Body of pancreas (tissue), 4 donors: ENCODE measurements at regions not wholly inside any gene's neighbourhood (a gene's known extent, or its start where the extent isn't known, plus 50 kb on each side); places are given as distances from the start of the nearest gene placed in this dataset.
"Not testable (repeated sequence)": the region's sequence is repeated elsewhere in the genome, so short reads cannot be mapped to it uniquely, and the experiment has no call there.

Experiments used
- ATAC-seq: fragments of 150-250 bp; one replicate; pipeline ENCODE4 v1.9.1; 2016
- DNase-seq, 4 donors: peaks; one replicate each; pipeline ENCODE4 v3.0.0-alpha.2; 2019
- H3K27ac ChIP-seq, 4 donors: fragments of 200-600 bp; sonication (generic); 1 replicate in 3 of 4; 2 replicates in 1 of 4; pipeline versions ENCODE4 v1.5.1 to v1.6.1; 2016 to 2019; ENCODE audit warnings: mild to moderate bottlenecking in 1 of 4, mixed read lengths in 1 of 4, moderate library complexity in 1 of 4
- H3K27me3 ChIP-seq, 2 donors: fragments of 200-600 bp; sonication (generic); one replicate each; pipeline ENCODE4 v1.6.0; 2016; ENCODE audit warnings: mild to moderate bottlenecking in 1 of 2
- H3K36me3 ChIP-seq, 2 donors: fragments of 200-600 bp; sonication (generic); replicated peaks in 1 of 2; 2 replicates each; pipeline ENCODE4 v1.5.1; 2016; ENCODE audit warnings: low read depth in 2 of 2; ENCODE audit not compliant: insufficient read depth in 1 of 2
- H3K4me1 ChIP-seq: fragments of 200-600 bp; sonication (generic); one replicate; pipeline ENCODE4 v1.6.0; 2016
- H3K4me3 ChIP-seq, 2 donors: fragments of 200-600 bp; sonication (generic); 1 replicate in 1 of 2; 2 replicates in 1 of 2; pipeline ENCODE4 v1.5.1; 2016 to 2019
- H3K9me3 ChIP-seq, 3 donors: fragments of 200-600 bp; sonication (generic); 1 replicate in 2 of 3; 2 replicates in 1 of 3; pipeline ENCODE4 v1.5.1; 2016
- CTCF ChIP-seq, 7 experiments: fragments of 450-650 bp in 4 of 7; fragments of 200-600 bp in 3 of 7; sonication (generic) in 3 of 7; IDR thresholded peaks; one replicate each; pipeline ENCODE4 v1.5.1; 2016 to 2019; ENCODE audit warnings: antibody characterized with exemption in 7 of 7
- POLR2A ChIP-seq, 3 donors: fragments of 450-650 bp; IDR thresholded peaks; one replicate each; pipeline ENCODE4 v1.6.1; 2016; ENCODE audit warnings: antibody characterized with exemption in 3 of 3, mild to moderate bottlenecking in 2 of 3
- WGBS, 2 donors: methylation state at CpG; one replicate each; pipeline ENCODE4 v1.1.5; 2017; 5-methylcytosine and 5-hydroxymethylcytosine counted together
- intact Hi-C: fragments of 100-400 bp; cut with DNase I; formaldehyde crosslinking; loops from one replicate; pipeline ENCODE4 v1.15.1; 2023

GRCh38 chr15:22243440-22244130 is 163.3 kb downstream of the OR4M2 start:
- H3K27ac ChIP-seq = no peak overlapping the region
- no peak for ATAC-seq
- H3K36me3 ChIP-seq = no peaks in the 10 kb centered on the region
- H3K27me3 ChIP-seq = no peaks in the 10 kb centered on the region
- 65% methylated on average over 8 of the region's 8 CpGs for whole genome bisulfite sequencing, 2 donors
- H3K9me3 ChIP-seq = no peaks in the 10 kb centered on the region
- H3K4me1 ChIP-seq = no peaks in the 10 kb centered on the region
- TF ChIP-seq POLR2A (IDR thresholded peaks at IDR 0.05) (no peak), CTCF (IDR thresholded peaks at IDR 0.05) (no peak)
- intact Hi-C loops = no loop called here
- no peak overlapping the region for H3K4me3 ChIP-seq
- no peak for DNase-seq

GRCh38 chr15:22249511-22249910 is 169.2 kb downstream of the OR4M2 start:
- H3K36me3 ChIP-seq, H3K9me3 ChIP-seq, DNase-seq, ATAC-seq, H3K4me1 ChIP-seq, H3K27me3 ChIP-seq, H3K27ac ChIP-seq, H3K4me3 ChIP-seq, intact Hi-C loops: not testable (repeated sequence)
- WGBS, 2 donors = 85 to 88% methylated on average over 6 to 7 of the region's 7 CpGs

GRCh38 chr15:22250501-22251290 is 170.4 kb downstream of the OR4M2 start:
- H3K36me3 ChIP-seq, H3K27me3 ChIP-seq, H3K9me3 ChIP-seq, H3K4me1 ChIP-seq, intact Hi-C loops, DNase-seq, H3K27ac ChIP-seq, ATAC-seq, H3K4me3 ChIP-seq: not testable (repeated sequence)
- 52 to 59% methylated on average over 4 to 18 of the region's 18 CpGs for WGBS, 2 donors

GRCh38 chr15:22251422-22251821 is 171.1 kb downstream of the OR4M2 start:
- DNase-seq (no peak), ATAC-seq (no peak)
- TF ChIP-seq POLR2A (IDR thresholded peaks at IDR 0.05) = no peak
- no peak for TF ChIP-seq CTCF (IDR thresholded peaks at IDR 0.05)
- Histone ChIP-seq H3K36me3 (no peaks in the 10 kb centered on the region), H3K4me1 (no peaks in the 10 kb centered on the region), H3K4me3 (no peak overlapping the region), H3K9me3 (no peaks in the 10 kb centered on the region), H3K27ac (no peak overlapping the region), H3K27me3 (no peaks in the 10 kb centered on the region)
- intact Hi-C loops = no loop called here
- 33 to 81% methylated on average over 1 of the region's 1 CpG for WGBS, 2 donors

GRCh38 chr15:22252047-22252446 is 171.7 kb downstream of the OR4M2 start:
- ATAC-seq, H3K27ac ChIP-seq, H3K9me3 ChIP-seq, DNase-seq, H3K36me3 ChIP-seq, intact Hi-C loops, H3K27me3 ChIP-seq, H3K4me3 ChIP-seq, H3K4me1 ChIP-seq: not testable (repeated sequence)
- 38 to 62% methylated on average over 4 of the region's 4 CpGs for WGBS, 2 donors

- 59 to 90% methylated on average over 4 to 7 of the region's 7 CpGs for WGBS, 2 donors
- intact Hi-C loops, ATAC-seq, H3K27ac ChIP-seq, H3K4me3 ChIP-seq, H3K4me1 ChIP-seq, H3K36me3 ChIP-seq, DNase-seq, H3K9me3 ChIP-seq, H3K27me3 ChIP-seq: not testable (repeated sequence)
Observed at GRCh38 chr15:22252521-22252920, 172.2 kb downstream of the OR4M2 start.

GRCh38 chr15:22253002-22253675 is 172.8 kb downstream of the OR4M2 start:
- H3K4me3 ChIP-seq, ATAC-seq, DNase-seq, H3K4me1 ChIP-seq, H3K27me3 ChIP-seq, intact Hi-C loops, H3K36me3 ChIP-seq, H3K9me3 ChIP-seq, H3K27ac ChIP-seq: not testable (repeated sequence)
- 56 to 79% methylated on average over 11 to 14 of the region's 14 CpGs for WGBS, 2 donors
